ENCODE measurements at regions not wholly inside any gene's neighbourhood (a gene's known extent, or its start where the extent isn't known, plus 50 kb on each side); places are given as distances from the start of the nearest gene placed in this dataset.
"Not testable (repeated sequence)": the region's sequence is repeated elsewhere in the genome, so short reads cannot be mapped to it uniquely, and the experiment has no call there.

DNA sequence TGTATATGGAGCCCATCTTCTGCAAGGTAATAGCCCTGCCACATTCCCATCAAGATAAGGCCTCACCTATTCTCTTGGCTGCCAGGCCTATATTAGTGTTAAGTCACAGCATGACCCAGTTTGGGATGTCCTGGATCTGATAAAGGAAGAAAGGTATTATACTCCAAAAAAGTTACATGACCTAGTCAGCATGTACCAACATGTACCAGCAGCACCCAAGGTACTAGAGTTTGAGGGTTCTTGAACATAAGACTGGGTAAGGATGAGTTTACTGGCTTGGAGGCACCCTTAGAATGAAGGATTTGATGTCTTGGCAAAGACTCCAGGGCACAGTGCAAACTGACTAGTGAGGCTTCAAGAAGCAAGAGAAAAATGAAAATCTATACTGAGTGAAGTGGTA, 232.5 kb downstream of the SQOR start:
- DNase-seq (ENCODE audit: low read depth in 3 of 3): no peak

DNA sequence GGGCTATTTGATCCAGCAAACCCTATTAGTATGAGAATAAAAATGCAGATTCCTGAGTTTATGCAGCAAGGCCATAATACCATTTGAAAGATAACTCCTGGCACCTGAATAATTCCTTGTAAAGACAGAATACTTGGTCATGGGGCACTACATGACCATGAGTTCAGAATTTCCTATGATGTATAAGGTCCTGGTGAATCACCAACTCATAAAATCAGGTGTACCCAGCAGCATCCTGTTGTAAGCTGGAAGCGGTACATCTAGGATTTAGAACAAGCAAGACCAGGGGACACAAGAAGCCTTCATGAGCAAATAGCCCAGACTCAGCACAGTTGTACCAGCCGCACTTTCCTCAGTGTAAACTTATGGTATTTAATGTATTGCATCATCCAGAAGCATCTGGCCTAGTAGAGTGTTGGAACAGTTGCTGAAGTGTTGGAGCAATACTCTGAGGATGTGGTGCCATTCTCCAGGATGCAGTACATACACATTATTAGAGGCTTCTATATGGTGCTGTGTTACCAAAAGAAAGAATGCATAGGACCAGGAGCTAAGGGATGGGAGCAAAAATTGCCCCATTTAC, 233.4 kb downstream of the SQOR start:
- no peak for DNase-seq (ENCODE audit: low read depth in 3 of 3)

DNA sequence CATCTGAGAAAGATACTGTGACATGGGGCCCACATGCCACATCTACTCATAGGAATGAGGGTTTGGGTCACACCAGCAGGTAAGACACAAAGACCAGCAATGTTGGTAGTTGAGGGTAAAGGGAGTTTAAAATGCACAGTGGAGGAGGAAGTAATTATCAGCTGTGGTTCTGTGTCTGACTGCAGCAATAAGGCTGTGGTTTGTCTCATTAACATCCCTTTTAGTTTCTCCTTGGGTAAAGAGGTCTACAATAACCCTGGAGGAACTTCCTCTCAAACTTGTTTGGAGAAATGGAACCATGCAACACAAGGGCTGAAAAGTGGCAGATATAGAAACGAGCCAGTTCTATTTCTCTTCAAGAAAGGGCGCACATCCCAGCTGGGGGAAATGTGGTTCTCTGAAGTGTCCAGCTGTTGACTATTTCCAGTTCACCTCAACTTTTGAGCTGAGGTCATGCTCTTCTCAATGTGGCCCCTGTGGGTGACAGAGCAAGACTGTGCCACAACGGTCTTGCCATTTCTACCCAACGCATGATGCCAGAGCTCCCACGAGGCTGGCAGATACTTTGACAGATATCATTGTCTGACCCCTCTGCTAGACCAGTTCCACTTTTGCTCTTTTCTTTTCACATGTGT, 234.3 kb downstream of the SQOR start:
- DNase-seq (ENCODE audit: low read depth in 3 of 3): no peak

DNA sequence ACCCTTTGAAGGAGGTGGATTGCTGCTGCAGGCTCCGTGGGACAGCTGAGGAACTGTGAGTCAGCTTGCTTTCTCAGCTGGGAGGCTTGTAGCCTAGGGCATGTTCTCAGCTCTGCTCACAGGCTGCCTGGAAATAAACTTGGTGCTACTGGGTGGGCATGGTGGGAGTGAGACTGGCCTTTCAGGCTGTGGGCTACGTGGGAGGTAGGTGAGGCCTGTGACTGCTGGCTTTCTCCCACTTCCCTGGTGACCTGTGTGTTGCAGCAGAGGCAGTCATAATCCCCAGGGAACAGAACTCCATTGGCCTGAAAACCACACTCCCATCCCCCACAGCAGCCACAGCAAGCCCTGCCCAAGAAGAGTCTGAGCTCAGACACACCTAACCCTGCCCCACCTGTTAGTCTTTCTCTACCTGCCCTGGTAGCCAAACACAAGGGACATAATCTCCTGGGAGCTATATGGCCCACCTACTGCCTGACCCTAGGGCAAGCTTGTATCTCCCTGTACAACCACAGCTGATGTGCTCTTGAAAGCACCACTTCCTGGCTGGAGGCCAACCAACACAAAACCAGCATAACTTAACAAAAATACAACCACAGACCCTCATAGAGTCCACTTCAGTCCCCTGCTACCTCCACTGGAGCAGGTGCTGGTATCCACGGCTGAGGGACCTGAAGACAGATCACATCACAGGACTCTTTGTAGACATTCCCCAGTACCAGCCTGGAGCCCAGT, 236.5 kb downstream of the SQOR start:
- DNase-seq (ENCODE audit: low read depth in 3 of 3): no peak

- DNase-seq (ENCODE audit: low read depth in 3 of 3): no peak
Measured at GRCh38 chr15:45873781-45874180, 239.0 kb downstream of the SQOR start.

DNA sequence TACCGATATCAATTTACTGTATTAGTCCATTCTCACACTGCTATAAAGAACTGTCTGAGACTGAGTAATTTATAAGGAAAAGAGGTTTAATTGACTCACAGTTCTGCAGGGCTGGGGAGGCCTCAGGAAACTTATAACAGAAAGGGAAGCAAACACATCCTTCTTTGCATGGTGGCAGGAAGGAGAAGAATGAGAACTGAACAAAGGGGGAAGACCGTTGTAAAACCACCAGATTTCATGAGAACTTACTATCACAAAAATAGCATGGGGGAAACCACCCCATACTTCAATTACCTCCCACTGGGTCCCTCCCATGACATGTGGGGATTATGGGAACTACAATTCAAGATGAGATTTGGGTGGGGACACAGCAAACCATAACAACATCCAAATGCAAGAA, 239.7 kb downstream of the SQOR start:
- DNase-seq (ENCODE audit: low read depth in 3 of 3): not testable (repeated sequence)

- no peak for DNase-seq (ENCODE audit: low read depth in 3 of 3)
Measured at GRCh38 chr15:45884289-45884688, 249.5 kb downstream of the SQOR start.

- DNase-seq (ENCODE audit: low read depth in 3 of 3): no peak
Measured at GRCh38 chr15:45884755-45885445, 250.1 kb downstream of the SQOR start.

DNA sequence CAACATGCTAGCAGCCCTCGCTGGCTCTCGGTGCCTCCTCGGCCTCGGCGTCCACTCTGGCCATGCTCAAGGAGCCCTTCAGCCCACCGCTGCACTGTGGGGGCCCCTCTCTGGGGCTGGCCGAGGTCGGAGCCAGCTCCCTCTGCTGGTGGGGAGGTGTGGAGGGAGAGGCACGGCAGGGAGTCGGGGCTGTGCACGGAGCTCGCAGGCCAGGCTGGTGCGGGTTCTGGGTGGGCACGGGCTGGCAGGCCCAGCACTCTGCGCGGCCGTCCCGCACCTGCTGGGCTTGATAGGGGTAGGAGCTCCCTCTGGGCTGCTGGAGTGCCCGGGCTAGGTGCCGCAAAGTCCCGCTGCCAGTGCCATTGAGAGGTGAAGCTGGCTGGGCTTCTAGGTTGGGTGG, 251.0 kb downstream of the SQOR start:
- no peak for DNase-seq (ENCODE audit: low read depth in 3 of 3)

DNA sequence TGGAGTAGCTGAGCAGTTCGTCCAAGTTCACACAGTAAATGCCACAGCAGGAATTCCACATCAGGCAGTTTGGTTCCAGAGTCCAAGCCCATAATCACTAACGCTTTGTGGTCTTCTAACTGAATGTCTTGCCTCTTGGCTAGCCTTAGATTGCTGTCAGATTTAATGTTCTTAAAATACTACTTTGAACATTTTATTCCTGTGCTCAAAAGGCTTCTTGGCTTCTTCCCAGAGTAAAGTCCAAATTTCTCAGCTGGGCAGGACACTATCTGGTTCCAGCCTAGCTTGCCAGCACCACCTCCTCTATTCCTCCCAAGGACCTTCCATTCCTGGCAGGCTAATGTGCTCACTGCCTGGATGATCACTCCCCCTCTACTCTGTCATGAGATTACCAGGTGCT, 256.9 kb downstream of the SQOR start:
- no peak for DNase-seq (ENCODE audit: low read depth in 3 of 3)

DNA sequence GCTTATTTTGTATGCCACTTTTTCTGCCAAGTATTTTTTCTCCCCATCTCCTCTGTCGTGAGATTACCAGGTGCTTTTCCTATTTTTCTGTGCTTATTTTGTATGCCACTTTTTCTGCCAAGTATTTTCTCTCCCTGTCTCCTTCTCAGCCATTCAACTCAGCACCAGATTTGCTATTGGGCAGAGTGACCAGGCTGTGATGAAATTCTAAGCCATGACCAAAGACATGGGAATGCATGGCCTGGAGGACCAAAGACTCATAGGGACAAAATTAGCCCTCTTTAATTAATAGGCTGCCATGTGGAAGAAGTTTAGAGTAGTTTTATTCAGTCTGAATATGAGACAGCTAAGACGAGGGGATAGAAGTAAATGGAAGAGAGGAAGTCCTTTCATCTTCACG, 257.4 kb downstream of the SQOR start:
- DNase-seq (ENCODE audit: low read depth in 3 of 3): no peak

GRCh38 chr15:45903283-45903682, 268.5 kb downstream of the SQOR start:
- no peak for DNase-seq (ENCODE audit: low read depth in 3 of 3)

DNA sequence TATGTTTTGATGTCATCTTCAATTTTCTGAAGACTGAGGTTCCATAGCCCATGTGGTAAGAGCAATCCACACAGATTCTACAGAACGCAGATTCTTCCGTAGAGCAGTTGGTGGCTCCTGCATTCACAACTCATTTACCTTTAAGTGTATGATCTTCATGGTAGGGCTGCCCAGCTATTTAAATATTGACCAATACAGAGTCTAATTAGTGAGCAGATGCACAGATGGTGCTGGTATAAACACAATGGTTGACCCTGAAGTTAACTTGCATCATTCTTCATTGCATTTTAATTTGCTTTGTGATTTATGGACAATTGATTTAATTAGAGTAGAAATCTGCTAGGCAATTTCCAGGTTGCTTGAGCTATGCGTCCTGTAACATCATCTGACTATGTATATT, 269.2 kb downstream of the SQOR start:
- DNase-seq (ENCODE audit: low read depth in 3 of 3): no peak

DNA sequence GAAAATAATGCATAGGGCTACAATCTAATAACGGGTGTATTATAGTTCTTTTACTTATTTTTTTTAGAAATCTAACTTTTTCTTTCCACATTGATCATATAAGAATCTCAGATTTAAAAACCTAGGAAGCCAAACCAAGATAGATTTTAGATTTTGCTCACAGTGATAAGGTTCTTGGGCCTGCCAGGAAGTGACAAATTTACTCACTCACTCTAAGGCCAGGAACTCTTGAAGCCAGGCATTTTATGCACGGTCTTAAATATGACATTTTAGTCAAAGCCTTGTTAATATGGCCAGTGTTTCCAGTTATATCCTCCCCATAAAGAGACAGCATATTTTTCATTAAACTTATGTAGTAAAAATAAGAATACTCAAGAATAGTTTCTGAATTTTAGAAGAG, 271.4 kb downstream of the SQOR start:
- DNase-seq (ENCODE audit: low read depth in 3 of 3): no peak

DNA sequence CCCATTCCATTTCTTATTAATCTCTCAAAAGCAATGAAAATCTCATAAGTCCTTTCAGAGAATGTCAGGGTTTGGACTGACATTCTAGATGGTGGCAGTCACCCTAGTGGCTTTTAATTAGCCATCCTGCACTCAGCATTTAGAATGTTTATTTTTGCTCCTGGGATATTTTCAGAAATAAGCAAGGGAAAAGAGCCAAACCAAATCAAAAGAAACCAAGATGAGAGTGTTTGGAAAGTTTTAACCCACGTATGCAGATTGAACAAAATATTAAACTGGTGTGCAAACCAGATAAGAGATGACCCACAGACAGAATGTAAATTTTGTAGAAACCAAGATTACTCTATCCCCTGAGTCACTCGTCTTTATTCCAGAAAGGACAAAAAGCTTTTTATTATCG, 275.8 kb downstream of the SQOR start:
- DNase-seq (ENCODE audit: low read depth in 3 of 3): no peak

DNA sequence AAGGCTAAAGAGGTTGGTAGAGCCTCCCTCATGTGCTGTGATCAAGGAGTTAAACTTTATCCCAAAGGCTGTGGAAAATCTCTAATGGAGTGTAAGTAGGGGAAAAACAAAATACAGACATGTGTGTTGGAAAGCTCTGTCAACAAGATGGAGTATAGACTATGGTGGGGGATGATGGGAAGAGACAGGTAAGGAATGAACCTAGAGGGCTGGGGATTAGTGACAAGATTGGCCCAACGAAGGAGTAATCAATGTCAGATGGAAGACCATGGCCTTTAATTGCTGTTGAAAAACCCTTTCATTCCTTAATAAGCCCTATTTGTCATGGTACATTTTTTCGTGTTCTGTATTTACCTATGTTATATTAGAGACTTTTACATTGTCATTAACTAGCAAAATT, 278.6 kb downstream of the SQOR start:
- DNase-seq (ENCODE audit: low read depth in 3 of 3): no peak

DNA sequence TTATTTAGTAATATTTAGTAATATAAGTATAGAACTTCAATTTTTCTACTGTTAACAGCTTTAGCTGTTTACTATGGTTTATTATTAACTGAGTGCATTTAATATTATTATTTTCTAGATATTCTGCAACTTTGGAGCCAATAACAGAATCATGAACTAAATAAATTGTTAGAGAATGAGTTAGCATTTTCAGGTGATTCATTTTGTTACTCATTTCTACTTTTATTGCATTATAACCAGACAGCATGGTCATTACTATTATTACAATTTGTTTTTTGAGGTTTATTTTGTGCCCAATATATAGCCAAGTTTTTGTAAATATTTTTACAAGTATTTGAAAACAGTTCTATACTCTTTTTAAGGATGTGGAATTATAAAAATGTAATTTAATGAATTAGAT, 279.6 kb downstream of the SQOR start:
- no peak for DNase-seq (ENCODE audit: low read depth in 3 of 3)

- DNase-seq (ENCODE audit: low read depth in 3 of 3): no peak
Measured at GRCh38 chr15:45918839-45919238, 284.0 kb downstream of the SQOR start.

DNA sequence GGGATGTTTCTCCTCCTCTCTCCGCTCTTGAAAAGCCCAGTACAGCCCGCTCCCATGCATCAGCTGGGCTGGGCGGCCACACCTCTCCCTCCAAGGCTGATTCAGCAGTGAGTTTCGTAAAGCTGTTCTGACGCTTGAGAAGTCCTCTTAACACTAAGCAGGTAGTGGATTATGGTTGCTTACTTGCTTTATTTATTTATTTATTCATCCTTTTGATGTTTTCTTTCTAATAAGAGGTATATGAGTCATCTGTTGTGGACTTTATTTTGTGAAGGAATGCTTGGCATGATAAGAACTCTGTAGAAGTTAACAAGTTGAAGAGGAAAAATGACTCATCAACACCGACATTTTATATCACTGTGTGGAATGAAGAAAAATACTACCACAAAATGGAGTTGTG, 285.0 kb downstream of the SQOR start:
- DNase-seq (ENCODE audit: low read depth in 3 of 3): no peak

- no peak for DNase-seq (ENCODE audit: low read depth in 3 of 3)
Measured at GRCh38 chr15:45921376-45921775, 286.5 kb downstream of the SQOR start.

DNA sequence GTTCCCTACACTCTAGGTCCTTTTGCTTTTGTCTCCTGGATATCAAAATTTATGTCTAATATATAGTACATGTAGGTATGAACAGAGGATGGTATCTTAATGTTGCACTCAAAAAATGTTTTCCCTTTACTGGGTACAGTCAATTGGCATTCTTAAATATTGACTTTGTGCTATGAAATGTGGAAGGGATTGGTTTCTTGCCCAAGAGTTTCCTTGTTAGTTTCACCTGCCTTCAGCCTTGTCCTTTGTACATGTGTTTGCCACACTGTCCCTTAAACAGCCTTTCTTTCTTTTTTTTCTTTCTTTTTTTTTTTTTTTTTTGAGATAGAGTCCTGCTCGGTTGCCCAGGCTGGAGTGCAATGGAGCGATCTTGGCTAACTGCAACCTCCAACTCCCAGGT, 287.1 kb downstream of the SQOR start:
- DNase-seq (ENCODE audit: low read depth in 3 of 3): no peak

DNA sequence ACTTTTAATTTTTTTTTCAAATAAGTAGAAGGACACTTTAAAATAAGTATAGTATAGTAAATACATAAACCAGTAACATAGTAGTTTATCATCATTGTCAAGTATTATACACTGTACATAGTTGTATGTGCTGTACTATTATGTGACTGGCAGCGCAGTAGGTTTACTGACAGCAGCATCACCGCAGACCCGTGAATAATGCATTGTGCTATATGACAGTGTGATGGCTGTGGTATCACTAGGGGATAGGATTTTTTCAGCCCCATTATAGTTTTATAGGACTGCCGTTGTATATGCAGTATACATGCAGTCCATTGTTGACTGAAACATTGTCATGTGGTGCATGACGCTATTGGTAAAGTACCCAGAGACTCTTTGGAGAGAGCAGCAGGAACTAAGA, 306.5 kb downstream of the SQOR start:
- DNase-seq (ENCODE audit: low read depth in 3 of 3): no peak

- DNase-seq (ENCODE audit: low read depth in 3 of 3): no peak
Measured at GRCh38 chr15:45943240-45943639, 308.4 kb downstream of the SQOR start.

All from stimulated activated CD4-positive, alpha-beta T cell treated with anti-CD3 and anti-CD28 coated beads, TNF-alpha, amount 100 ng/mL, for 4 hours (primary cell).